Body of pancreas (tissue), 4 donors: ENCODE measurements at regions not wholly inside any gene's neighbourhood (a gene's known extent, or its start where the extent isn't known, plus 50 kb on each side); places are given as distances from the start of the nearest gene placed in this dataset.
"Not testable (repeated sequence)": the region's sequence is repeated elsewhere in the genome, so short reads cannot be mapped to it uniquely, and the experiment has no call there.

Experiments used
- POLR2A ChIP-seq, 3 donors: fragments of 450-650 bp; IDR thresholded peaks; one replicate each; pipeline ENCODE4 v1.6.1; 2016; ENCODE audit warnings: antibody characterized with exemption in 3 of 3, mild to moderate bottlenecking in 2 of 3
- TF ChIP-seq, protein P1 (sequence below), 7 experiments: fragments of 450-650 bp in 4 of 7; fragments of 200-600 bp in 3 of 7; sonication (generic) in 3 of 7; IDR thresholded peaks; one replicate each; pipeline ENCODE4 v1.5.1; 2016 to 2019; ENCODE audit warnings: antibody characterized with exemption in 7 of 7

DNA sequence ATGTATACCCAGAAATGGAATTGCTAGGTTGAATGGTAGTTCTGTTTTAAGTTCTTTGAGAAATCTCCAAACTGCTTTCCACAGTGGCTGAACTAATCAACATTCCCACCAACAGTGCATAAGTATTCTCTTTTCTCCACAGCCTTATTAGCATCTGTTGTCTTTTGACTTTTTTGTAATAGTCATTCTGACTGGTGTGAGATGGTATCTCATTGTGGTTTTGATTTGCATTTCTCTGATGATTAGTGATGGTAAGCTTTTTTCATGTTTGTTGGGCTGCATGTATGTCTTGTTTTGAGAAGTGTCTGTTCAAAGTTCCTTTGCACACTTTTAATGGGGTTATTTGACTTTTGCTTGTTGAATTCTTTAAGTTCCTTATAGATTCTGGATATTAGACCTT lies 52.4 kb upstream of the EHHADH start:
- TF ChIP-seq, protein P1, sequence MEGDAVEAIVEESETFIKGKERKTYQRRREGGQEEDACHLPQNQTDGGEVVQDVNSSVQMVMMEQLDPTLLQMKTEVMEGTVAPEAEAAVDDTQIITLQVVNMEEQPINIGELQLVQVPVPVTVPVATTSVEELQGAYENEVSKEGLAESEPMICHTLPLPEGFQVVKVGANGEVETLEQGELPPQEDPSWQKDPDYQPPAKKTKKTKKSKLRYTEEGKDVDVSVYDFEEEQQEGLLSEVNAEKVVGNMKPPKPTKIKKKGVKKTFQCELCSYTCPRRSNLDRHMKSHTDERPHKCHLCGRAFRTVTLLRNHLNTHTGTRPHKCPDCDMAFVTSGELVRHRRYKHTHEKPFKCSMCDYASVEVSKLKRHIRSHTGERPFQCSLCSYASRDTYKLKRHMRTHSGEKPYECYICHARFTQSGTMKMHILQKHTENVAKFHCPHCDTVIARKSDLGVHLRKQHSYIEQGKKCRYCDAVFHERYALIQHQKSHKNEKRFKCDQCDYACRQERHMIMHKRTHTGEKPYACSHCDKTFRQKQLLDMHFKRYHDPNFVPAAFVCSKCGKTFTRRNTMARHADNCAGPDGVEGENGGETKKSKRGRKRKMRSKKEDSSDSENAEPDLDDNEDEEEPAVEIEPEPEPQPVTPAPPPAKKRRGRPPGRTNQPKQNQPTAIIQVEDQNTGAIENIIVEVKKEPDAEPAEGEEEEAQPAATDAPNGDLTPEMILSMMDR (IDR thresholded peaks at IDR 0.05): not testable (repeated sequence)
- TF ChIP-seq POLR2A (IDR thresholded peaks at IDR 0.05): not testable (repeated sequence)
